GM06990 (cell line): ENCODE measurements at regions not wholly inside any gene's neighbourhood (a gene's known extent, or its start where the extent isn't known, plus 50 kb on each side); places are given as distances from the start of the nearest gene placed in this dataset.

Source experiments
- DNase-seq: peaks from one replicate; pipeline ENCODE4 v3.0.0-alpha.2; 2011; ENCODE audit not compliant: insufficient read length; ENCODE audit errors: extremely low read depth
- H3K27me3 ChIP-seq: replicated peaks from 2 replicates; pipeline ENCODE4 v1.6.0; 2011; ENCODE audit warnings: low read length; ENCODE audit not compliant: control insufficient read depth, insufficient read depth
- H3K36me3 ChIP-seq: 2 replicates; pipeline ENCODE4 v1.5.1; 2011; ENCODE audit warnings: low read length; ENCODE audit not compliant: control insufficient read depth, insufficient read depth
- H3K4me3 ChIP-seq: replicated peaks from 2 replicates; pipeline ENCODE4 v1.5.1; 2011; ENCODE audit warnings: low read depth, mild to moderate bottlenecking, control low read depth, low read length
- CTCF ChIP-seq: IDR thresholded peaks from 2 replicates; pipeline ENCODE4 v1.5.1; 2011; ENCODE audit warnings: low read length, control low read depth, mild to moderate bottlenecking, inconsistent platforms; ENCODE audit not compliant: insufficient read depth, poor library complexity, severe bottlenecking

GRCh38 chr6:140571145-140571544, 1196.7 kb upstream of the CITED2 start:
- Histone ChIP-seq H3K4me3 (no peak overlapping the region), H3K27me3 (no peaks in the 10 kb centered on the region), H3K36me3 (no peaks in the 10 kb centered on the region)
- TF ChIP-seq CTCF, result no peak
- DNase-seq, result no peak

- DNase-seq, result no peak
- no peak overlapping the region for H3K4me3 ChIP-seq
These were observed 1193.0 kb upstream of the CITED2 start for GRCh38 chr6:140567466-140567865.

GRCh38 chr6:140566781-140567277, 1192.4 kb upstream of the CITED2 start:
- no peak for TF ChIP-seq CTCF
- DNase-seq, result no peak
- Histone ChIP-seq H3K36me3 (no peaks in the 10 kb centered on the region), H3K4me3 (no peak overlapping the region), H3K27me3 (no peaks in the 10 kb centered on the region)

More at GRCh38 chr6:140567466-140567865, 1193.0 kb upstream of the CITED2 start:
- no peak for TF ChIP-seq CTCF
- no peaks in the 10 kb centered on the region for H3K36me3 ChIP-seq
- no peaks in the 10 kb centered on the region for H3K27me3 ChIP-seq

- TF ChIP-seq CTCF, result no peak
- no peaks in the 10 kb centered on the region for H3K27me3 ChIP-seq
- no peak for DNase-seq
These were observed 1189.3 kb upstream of the CITED2 start for GRCh38 chr6:140563728-140564127.

GRCh38 chr6:140561701-140562100, 1187.3 kb upstream of the CITED2 start:
- no peak for TF ChIP-seq CTCF
- Histone ChIP-seq H3K36me3 (no peaks in the 10 kb centered on the region), H3K4me3 (no peak overlapping the region), H3K27me3 (no peaks in the 10 kb centered on the region)
- no peak for DNase-seq

More at GRCh38 chr6:140563728-140564127, 1189.3 kb upstream of the CITED2 start:
- Histone ChIP-seq H3K4me3 (no peak overlapping the region), H3K36me3 (no peaks in the 10 kb centered on the region)

- Histone ChIP-seq H3K4me3 (no peak overlapping the region), H3K27me3 (no peaks in the 10 kb centered on the region), H3K36me3 (no peaks in the 10 kb centered on the region)
- no peak for DNase-seq
- TF ChIP-seq CTCF, result no peak
These were observed 1186.2 kb upstream of the CITED2 start for GRCh38 chr6:140560671-140561070.
